ENCODE measurements at regions not wholly inside any gene's neighbourhood (a gene's known extent, or its start where the extent isn't known, plus 50 kb on each side); places are given as distances from the start of the nearest gene placed in this dataset.

DNA sequence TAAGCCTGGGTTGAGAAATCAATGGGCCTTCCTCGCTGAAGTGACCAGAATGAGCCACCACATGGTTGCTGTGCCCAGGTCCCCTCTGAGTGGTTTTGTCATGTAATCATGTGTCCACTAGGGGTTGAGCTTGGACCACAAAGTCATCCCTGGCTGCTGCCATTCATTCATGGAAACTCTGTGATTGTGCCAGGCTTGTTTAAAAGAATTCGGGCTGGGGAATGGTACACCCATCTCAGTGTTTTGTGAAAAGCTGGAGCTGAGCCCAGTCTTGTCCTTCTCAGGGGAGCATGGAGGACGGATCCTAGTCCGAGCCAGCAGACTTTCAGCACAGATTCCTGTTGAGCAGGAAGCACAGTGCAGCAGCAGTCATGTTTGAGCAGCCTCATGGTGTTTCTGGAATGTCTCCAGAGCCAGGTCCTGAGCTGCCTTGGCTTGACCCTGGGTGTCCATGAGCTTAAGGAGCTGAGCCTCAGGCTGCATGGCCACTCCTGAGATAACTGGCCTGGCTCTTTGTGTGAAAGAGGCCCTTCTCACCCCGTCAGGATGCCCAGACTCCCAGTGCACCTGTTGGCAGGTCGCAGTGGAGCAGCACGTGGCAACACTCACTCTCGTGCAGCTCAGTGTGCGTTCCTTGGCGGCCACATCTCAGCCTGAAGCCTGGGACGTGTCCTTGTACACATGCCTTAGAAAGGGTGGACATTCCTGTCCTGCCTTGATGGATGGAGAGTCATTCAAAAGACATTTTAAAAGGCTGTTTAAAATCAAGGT lies 260.3 kb upstream of the TPM1 start:
- Histone ChIP-seq H4K20me1 (ENCODE audit: control insufficient read depth, extremely low read depth, insufficient read depth, low read length) (no peaks in the 10 kb centered on the region), H3K4me3 (replicated peaks in 1 of 4; ENCODE audit: control extremely low read depth in 1 of 4, insufficient read depth in 1 of 4, low read depth in 3 of 4, low read length in 4 of 4) (no peak overlapping the region), H3K9me3 (ENCODE audit: control insufficient read depth, insufficient read depth, low read depth, low read length) (no peaks in the 10 kb centered on the region), H3K79me2 (ENCODE audit: control insufficient read depth, insufficient read depth, low read length) (no peaks in the 10 kb centered on the region), H2AFZ (ENCODE audit: low read length) (no peak overlapping the region), H3K27ac (ENCODE audit: insufficient read depth, low read length) (no peak overlapping the region), H3K9ac (ENCODE audit: insufficient read depth, low read length) (no peak overlapping the region), H3K27me3 (ENCODE audit: control insufficient read depth, insufficient read depth, low read length) (no peaks in the 10 kb centered on the region), H3K4me1 (ENCODE audit: control insufficient read depth, extremely low read depth, insufficient read depth, low read length) (peaks cover 14% of the 10 kb centered on the region), H3K4me2 (ENCODE audit: extremely low read depth, insufficient read depth, low read length) (no peak overlapping the region), H3K36me3 (ENCODE audit: control insufficient read depth, insufficient read depth, low read length) (no peaks in the 10 kb centered on the region)
- no peak for TF ChIP-seq EZH2 (IDR thresholded peaks at IDR 0.05; ENCODE audit: low read length, missing control alignments)
- TF ChIP-seq, protein P1, sequence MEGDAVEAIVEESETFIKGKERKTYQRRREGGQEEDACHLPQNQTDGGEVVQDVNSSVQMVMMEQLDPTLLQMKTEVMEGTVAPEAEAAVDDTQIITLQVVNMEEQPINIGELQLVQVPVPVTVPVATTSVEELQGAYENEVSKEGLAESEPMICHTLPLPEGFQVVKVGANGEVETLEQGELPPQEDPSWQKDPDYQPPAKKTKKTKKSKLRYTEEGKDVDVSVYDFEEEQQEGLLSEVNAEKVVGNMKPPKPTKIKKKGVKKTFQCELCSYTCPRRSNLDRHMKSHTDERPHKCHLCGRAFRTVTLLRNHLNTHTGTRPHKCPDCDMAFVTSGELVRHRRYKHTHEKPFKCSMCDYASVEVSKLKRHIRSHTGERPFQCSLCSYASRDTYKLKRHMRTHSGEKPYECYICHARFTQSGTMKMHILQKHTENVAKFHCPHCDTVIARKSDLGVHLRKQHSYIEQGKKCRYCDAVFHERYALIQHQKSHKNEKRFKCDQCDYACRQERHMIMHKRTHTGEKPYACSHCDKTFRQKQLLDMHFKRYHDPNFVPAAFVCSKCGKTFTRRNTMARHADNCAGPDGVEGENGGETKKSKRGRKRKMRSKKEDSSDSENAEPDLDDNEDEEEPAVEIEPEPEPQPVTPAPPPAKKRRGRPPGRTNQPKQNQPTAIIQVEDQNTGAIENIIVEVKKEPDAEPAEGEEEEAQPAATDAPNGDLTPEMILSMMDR (conservative IDR thresholded peaks at IDR 0.05 in 1 of 2, IDR thresholded peaks at IDR 0.05 in 1 of 2; ENCODE audit: low read depth in 1 of 2, low read length in 2 of 2) = peak; percentile 76 to 78
- DNase-seq (ENCODE audit: low read depth in 2 of 2) = peak; percentile 81 to 89

DNA sequence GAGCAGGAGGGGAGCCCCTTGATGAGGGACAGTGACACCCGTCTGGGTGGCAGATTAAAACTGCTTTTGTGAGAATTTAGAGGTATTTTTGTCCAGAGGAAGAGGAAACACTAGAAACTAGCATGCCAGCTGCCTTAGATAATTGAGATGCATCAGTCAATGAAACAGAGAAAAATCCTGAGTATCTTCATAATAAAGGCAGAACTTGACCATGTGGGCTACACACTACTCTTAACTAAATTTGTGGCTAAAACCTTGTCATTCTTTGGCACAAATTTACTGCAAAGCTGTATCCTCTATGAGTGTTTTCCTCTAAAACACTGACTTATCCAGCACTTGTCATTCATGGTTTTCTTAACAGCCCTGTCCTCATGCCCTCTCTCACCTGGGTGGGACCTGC lies 259.7 kb upstream of the TPM1 start:
- Histone ChIP-seq H2AFZ (ENCODE audit: low read length) (no peak overlapping the region), H3K27me3 (ENCODE audit: control insufficient read depth, insufficient read depth, low read length) (no peaks in the 10 kb centered on the region), H3K4me2 (ENCODE audit: extremely low read depth, insufficient read depth, low read length) (peak overlapping the region; percentile 1), H3K27ac (ENCODE audit: insufficient read depth, low read length) (no peak overlapping the region), H4K20me1 (ENCODE audit: control insufficient read depth, extremely low read depth, insufficient read depth, low read length) (no peaks in the 10 kb centered on the region), H3K9me3 (ENCODE audit: control insufficient read depth, insufficient read depth, low read depth, low read length) (no peaks in the 10 kb centered on the region), H3K4me3 (replicated peaks in 1 of 4; ENCODE audit: control extremely low read depth in 1 of 4, insufficient read depth in 1 of 4, low read depth in 3 of 4, low read length in 4 of 4) (no peak overlapping the region), H3K9ac (ENCODE audit: insufficient read depth, low read length) (no peak overlapping the region), H3K36me3 (ENCODE audit: control insufficient read depth, insufficient read depth, low read length) (no peaks in the 10 kb centered on the region), H3K79me2 (ENCODE audit: control insufficient read depth, insufficient read depth, low read length) (no peaks in the 10 kb centered on the region), H3K4me1 (ENCODE audit: control insufficient read depth, extremely low read depth, insufficient read depth, low read length) (peaks cover 14% of the 10 kb centered on the region)
- no peak for TF ChIP-seq EZH2 (IDR thresholded peaks at IDR 0.05; ENCODE audit: low read length, missing control alignments)
- TF ChIP-seq, protein P1 (conservative IDR thresholded peaks at IDR 0.05 in 1 of 2, IDR thresholded peaks at IDR 0.05 in 1 of 2; ENCODE audit: low read depth in 1 of 2, low read length in 2 of 2) = no peak
- peak in 1 of 2 donors; percentile 44 for DNase-seq (ENCODE audit: low read depth in 2 of 2)

DNA sequence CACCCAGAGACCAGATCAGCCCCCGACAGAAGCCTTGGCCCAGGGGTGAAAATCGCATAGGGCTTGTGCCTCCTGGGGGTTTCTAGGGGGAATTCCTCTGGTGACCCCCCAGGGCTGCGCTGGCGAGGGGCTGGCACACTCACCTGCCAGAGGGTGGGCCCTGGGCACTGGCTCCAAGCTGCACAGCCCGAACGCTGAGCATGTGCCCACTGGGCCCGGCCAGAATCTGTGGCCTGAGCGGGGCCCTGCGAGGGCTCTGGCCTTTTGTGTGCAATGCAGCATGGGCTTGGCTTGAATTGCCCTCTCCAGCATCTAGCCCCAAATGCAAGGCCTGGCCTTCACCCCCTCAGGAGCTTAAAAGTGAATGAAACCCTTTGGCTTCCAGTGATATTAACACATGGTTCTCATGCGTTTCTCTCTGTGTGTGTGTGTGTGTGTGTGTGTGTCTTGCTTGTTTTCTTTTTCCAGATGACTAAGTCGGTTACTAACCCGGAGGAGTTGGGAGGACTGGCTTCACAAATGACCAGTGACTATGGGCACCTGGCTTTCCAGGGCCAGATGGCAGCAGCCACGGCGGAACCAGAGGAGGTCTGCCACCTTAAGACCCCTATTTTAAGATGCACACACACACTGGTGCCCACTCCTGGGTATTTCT lies 259.1 kb upstream of the TPM1 start:
- no peaks in the 10 kb centered on the region for H4K20me1 ChIP-seq (ENCODE audit: control insufficient read depth, extremely low read depth, insufficient read depth, low read length)
- no peaks in the 10 kb centered on the region for H3K36me3 ChIP-seq (ENCODE audit: control insufficient read depth, insufficient read depth, low read length)
- peak overlapping the region; percentile 1 for H3K4me2 ChIP-seq (ENCODE audit: extremely low read depth, insufficient read depth, low read length)
- no peaks in the 10 kb centered on the region for H3K79me2 ChIP-seq (ENCODE audit: control insufficient read depth, insufficient read depth, low read length)
- H2AFZ ChIP-seq (ENCODE audit: low read length) = no peak overlapping the region
- H3K9ac ChIP-seq (ENCODE audit: insufficient read depth, low read length) = no peak overlapping the region
- TF ChIP-seq EZH2 (IDR thresholded peaks at IDR 0.05; ENCODE audit: low read length, missing control alignments) = no peak
- TF ChIP-seq, protein P1 (conservative IDR thresholded peaks at IDR 0.05 in 1 of 2, IDR thresholded peaks at IDR 0.05 in 1 of 2; ENCODE audit: low read depth in 1 of 2, low read length in 2 of 2) = no peak
- DNase-seq (ENCODE audit: low read depth in 2 of 2) = peak; percentile 92 to 93
- H3K9me3 ChIP-seq (ENCODE audit: control insufficient read depth, insufficient read depth, low read depth, low read length) = no peaks in the 10 kb centered on the region
- H3K4me3 ChIP-seq (replicated peaks in 1 of 4; ENCODE audit: control extremely low read depth in 1 of 4, insufficient read depth in 1 of 4, low read depth in 3 of 4, low read length in 4 of 4) = no peak overlapping the region
- no peak overlapping the region for H3K27ac ChIP-seq (ENCODE audit: insufficient read depth, low read length)
- no peaks in the 10 kb centered on the region for H3K27me3 ChIP-seq (ENCODE audit: control insufficient read depth, insufficient read depth, low read length)
- peaks cover 14% of the 10 kb centered on the region for H3K4me1 ChIP-seq (ENCODE audit: control insufficient read depth, extremely low read depth, insufficient read depth, low read length)

Measured in fibroblast of lung (primary cell).